T47D (cell line): ENCODE measurements at regions not wholly inside any gene's neighbourhood (a gene's known extent, or its start where the extent isn't known, plus 50 kb on each side); places are given as distances from the start of the nearest gene placed in this dataset.
"Not testable (repeated sequence)": the region's sequence is repeated elsewhere in the genome, so short reads cannot be mapped to it uniquely, and the experiment has no call there.

ENCODE experiments used
- DNase-seq, 2 experiments: peaks; one replicate each; pipeline versions ENCODE4 v3.0.0 to v3.0.0-alpha.2; 2011 to 2012; ENCODE audit warnings: low read depth in 1 of 2, low spot score in 1 of 2
- JUND ChIP-seq: IDR thresholded peaks from 2 replicates; pipeline ENCODE4 v1.6.1; 2012; ENCODE audit warnings: low read depth
- in situ Hi-C: cut with HindIII; loops from 2 replicates; pipeline ENCODE4 v1.10.0; 2016; ENCODE audit warnings: low sequenced_read_pairs, low pct_unique_long_range_greater_than_20kb

- TF ChIP-seq JUND, result no peak
- in situ Hi-C loops, result no loop called here
- DNase-seq, result no peak
These were observed 244.0 kb upstream of the AMIGO2 start for GRCh38 chr12:47323802-47324201.

GRCh38 chr12:47321436-47321835 is 241.7 kb upstream of the AMIGO2 start:
- DNase-seq, result no peak
- in situ Hi-C loops, result no loop called here
- no peak for TF ChIP-seq JUND

GRCh38 chr12:47319746-47320145 is 240.0 kb upstream of the AMIGO2 start:
- no peak for TF ChIP-seq JUND
- in situ Hi-C loops, result no loop called here
- no peak for DNase-seq

GRCh38 chr12:47318963-47319362 is 239.2 kb upstream of the AMIGO2 start:
- in situ Hi-C loops, result no loop called here
- no peak for DNase-seq
- no peak for TF ChIP-seq JUND

- no peak for TF ChIP-seq JUND
- in situ Hi-C loops, result no loop called here
- DNase-seq, result no peak
These were observed 237.6 kb upstream of the AMIGO2 start for GRCh38 chr12:47317175-47317915.

- in situ Hi-C loops, result no loop called here
- no peak for TF ChIP-seq JUND
- peak in 1 of 2 experiments; percentile 26 for DNase-seq
These were observed 236.9 kb upstream of the AMIGO2 start for GRCh38 chr12:47316609-47317049.

GRCh38 chr12:47314996-47315395 is 235.2 kb upstream of the AMIGO2 start:
- in situ Hi-C loops, result no loop called here
- no peak for TF ChIP-seq JUND
- no peak for DNase-seq

GRCh38 chr12:47312808-47313426 is 233.2 kb upstream of the AMIGO2 start:
- no peak for DNase-seq
- no peak for TF ChIP-seq JUND
- in situ Hi-C loops, result no loop called here

GRCh38 chr12:47312147-47312546 is 232.4 kb upstream of the AMIGO2 start:
- no peak for TF ChIP-seq JUND
- no peak for DNase-seq
- in situ Hi-C loops, result no loop called here

GRCh38 chr12:47311568-47311967 is 231.8 kb upstream of the AMIGO2 start:
- DNase-seq, result no peak
- in situ Hi-C loops, result no loop called here
- TF ChIP-seq JUND, result no peak

- no peak for TF ChIP-seq JUND
- DNase-seq, result no peak
- in situ Hi-C loops, result no loop called here
These were observed 231.3 kb upstream of the AMIGO2 start for GRCh38 chr12:47311010-47311409.

- no peak for TF ChIP-seq JUND
- no peak for DNase-seq
- in situ Hi-C loops, result no loop called here
These were observed 228.9 kb upstream of the AMIGO2 start for GRCh38 chr12:47308672-47309071.

- DNase-seq, result peak; percentile 66 to 86
- no peak for TF ChIP-seq JUND
- in situ Hi-C loops, result no loop called here
These were observed 228.1 kb upstream of the AMIGO2 start for GRCh38 chr12:47307680-47308399.

- DNase-seq, in situ Hi-C loops: not testable (repeated sequence)
These were observed 227.3 kb upstream of the AMIGO2 start for GRCh38 chr12:47306773-47307679.
